Thyroid gland (tissue), 4 donors: ENCODE measurements at regions not wholly inside any gene's neighbourhood (a gene's known extent, or its start where the extent isn't known, plus 50 kb on each side); places are given as distances from the start of the nearest gene placed in this dataset.

Experiments used
- POLR2A ChIP-seq, 2 donors: fragments of 450-650 bp; IDR thresholded peaks; one replicate each; pipeline ENCODE4 v1.6.1; 2017; ENCODE audit warnings: antibody characterized with exemption in 2 of 2, mild to moderate bottlenecking in 2 of 2, moderate library complexity in 1 of 2
- TF ChIP-seq, protein P1 (sequence below), 6 experiments: fragments of 200-600 bp in 3 of 6; fragments of 450-650 bp in 3 of 6; sonication (generic) in 3 of 6; IDR thresholded peaks; one replicate each; pipeline ENCODE4 v1.5.1; 2016 to 2019; ENCODE audit warnings: antibody characterized with exemption in 6 of 6, mild to moderate bottlenecking in 2 of 6, inconsistent platforms in 1 of 6, moderate library complexity in 1 of 6

DNA sequence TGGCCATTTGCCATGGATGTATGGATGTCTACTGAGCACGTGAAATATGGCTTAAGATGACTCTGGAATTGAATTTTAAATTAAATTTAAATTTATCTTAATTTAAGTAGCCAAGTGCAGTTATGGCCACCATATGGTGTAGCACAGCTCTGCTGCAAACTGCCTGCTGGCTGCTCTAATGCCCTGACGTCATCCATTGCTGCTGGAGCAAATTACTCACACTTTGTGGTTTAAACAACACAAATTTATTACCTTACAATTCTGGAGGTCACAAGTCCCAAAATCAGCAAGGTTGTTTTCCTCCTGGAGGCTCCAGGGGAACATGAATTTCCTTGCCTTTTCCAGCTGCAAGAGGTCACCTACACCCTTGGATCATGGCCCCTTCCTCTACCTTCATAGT, 679.3 kb upstream of the EEF2KMT start:
- TF ChIP-seq, protein P1, sequence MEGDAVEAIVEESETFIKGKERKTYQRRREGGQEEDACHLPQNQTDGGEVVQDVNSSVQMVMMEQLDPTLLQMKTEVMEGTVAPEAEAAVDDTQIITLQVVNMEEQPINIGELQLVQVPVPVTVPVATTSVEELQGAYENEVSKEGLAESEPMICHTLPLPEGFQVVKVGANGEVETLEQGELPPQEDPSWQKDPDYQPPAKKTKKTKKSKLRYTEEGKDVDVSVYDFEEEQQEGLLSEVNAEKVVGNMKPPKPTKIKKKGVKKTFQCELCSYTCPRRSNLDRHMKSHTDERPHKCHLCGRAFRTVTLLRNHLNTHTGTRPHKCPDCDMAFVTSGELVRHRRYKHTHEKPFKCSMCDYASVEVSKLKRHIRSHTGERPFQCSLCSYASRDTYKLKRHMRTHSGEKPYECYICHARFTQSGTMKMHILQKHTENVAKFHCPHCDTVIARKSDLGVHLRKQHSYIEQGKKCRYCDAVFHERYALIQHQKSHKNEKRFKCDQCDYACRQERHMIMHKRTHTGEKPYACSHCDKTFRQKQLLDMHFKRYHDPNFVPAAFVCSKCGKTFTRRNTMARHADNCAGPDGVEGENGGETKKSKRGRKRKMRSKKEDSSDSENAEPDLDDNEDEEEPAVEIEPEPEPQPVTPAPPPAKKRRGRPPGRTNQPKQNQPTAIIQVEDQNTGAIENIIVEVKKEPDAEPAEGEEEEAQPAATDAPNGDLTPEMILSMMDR (IDR thresholded peaks at IDR 0.05), result no peak
- no peak for TF ChIP-seq POLR2A (IDR thresholded peaks at IDR 0.05)
